HG03175 (cell line): ENCODE measurements at regions not wholly inside any gene's neighbourhood (a gene's known extent, or its start where the extent isn't known, plus 50 kb on each side); places are given as distances from the start of the nearest gene placed in this dataset.

Experiments used
- ATAC-seq: cut with Tn5 transposase; IDR thresholded peaks from one replicate; pipeline ENCODE4 v1.9.1; 2021; ENCODE audit warnings: mild to moderate bottlenecking, moderate library complexity; ENCODE audit not compliant: unreplicated experiment

GRCh38 chr13:62358646-62358932 lies 942.9 kb upstream of the PCDH20 start:
- ATAC-seq: no peak

GRCh38 chr13:62357887-62358645 lies 942.4 kb upstream of the PCDH20 start:
- peak; percentile 62 for ATAC-seq

- no peak for ATAC-seq
These were observed 941.3 kb upstream of the PCDH20 start for GRCh38 chr13:62356977-62357376.

DNA sequence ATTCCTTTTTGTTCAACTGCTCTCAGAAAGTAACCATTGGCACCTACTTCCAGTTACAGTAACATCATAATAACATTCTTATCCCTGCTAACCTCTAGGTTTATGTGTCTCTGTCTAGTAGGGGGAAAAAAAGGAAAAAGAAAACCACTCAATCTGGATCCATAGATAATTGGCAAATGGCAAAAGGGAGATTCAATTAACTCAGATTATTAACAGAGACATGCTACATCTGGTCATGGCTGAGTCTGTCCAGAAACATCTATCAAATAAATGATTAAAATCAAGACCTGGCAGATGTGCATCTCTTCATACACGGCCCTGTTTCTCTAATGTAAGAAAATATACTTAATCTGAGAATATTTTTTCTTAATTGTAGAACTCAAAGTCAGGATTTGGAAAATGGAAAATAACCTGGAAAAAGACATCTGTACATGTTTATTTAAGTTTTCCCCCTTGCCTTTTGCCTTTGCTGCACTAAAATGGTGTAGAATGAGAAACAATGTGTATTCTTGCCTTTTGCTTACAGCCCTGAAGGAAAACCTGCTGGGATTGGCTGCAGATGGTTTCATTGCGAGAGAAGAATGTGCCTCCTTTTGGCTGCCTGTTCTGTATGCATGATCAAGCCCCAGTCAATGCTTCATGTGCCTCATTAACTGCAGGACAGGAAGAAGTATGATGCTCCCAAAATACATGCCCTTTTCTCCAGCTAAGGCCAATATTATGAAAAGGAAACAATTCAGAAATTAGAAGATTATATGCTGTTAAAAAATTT lies 921.6 kb upstream of the PCDH20 start:
- ATAC-seq: no peak

DNA sequence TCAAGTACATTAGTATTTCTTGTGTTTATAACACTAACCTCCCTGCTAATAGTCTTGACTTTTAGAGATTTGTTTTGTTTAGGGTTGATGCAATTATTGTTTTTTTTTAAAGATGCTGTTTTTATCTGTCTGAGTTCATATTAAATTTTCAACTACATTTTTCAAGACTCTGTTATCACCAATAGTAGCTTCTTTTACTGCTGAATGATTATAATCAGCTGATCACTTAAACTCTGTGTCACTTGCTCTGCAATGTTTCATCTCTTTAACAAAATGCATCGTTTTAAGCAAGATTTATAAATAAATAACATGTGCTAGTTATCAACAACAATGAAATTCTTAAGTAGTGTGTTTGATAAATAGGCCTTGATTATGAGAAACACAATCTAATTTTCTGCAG lies 920.9 kb upstream of the PCDH20 start:
- ATAC-seq: no peak

- ATAC-seq: no peak
These were observed 917.8 kb upstream of the PCDH20 start for GRCh38 chr13:62333466-62333865.

DNA sequence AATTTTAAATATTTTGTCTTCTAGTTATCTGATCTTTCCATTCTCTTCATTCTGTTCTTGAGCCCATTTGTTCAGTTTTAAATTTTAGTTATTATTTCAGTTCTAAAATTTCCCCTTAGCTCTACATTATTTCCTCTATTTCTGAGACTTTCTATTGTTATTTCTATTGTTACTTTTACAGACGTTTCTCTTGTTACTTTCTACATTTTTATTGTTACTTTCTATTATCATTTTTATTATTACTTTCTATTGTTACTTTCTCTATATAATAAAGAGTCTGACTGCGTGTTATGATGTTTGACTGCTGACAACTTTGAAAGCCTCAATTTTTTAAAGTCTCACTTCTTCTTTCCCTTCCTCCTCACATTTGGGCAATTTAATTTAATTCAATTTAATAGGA lies 915.7 kb upstream of the PCDH20 start:
- no peak for ATAC-seq

DNA sequence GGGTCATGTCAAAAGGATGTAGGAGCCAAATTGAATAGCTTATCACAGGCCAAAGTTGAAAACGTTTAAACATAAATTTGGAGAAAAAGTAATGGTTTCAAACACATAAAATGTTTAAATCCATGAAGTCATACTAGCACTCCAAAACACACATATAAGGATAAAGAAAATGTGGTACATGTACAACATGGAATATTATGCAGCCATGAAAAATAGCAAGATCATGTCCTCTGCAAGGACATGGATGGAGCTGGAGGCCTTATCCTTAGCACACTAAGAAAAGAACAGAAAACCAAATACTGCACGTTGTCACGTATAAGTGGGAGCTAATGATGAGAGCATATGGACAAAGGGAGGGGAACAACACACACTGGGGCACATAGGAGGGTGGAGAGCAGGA lies 911.7 kb upstream of the PCDH20 start:
- ATAC-seq: no peak

DNA sequence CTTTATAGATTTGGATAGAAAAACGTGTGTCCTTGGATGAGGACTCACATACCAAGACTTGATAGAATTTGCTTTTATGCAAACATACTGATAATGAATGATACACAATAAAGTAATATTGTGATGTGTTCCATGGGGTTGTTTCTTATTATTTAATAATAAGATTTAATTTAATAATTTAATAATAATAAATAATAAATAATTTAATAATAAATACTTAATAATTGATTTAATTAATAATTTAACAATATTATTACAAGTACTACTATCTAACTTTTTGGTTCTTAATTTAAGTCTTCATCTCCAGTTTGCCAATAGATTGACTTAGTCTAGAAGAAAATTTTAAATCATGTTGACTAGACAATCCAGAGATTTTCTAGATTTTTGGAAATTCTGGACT lies 909.2 kb upstream of the PCDH20 start:
- no peak for ATAC-seq

GRCh38 chr13:62321895-62322294 lies 906.2 kb upstream of the PCDH20 start:
- ATAC-seq: no peak

GRCh38 chr13:62321139-62321538 lies 905.5 kb upstream of the PCDH20 start:
- ATAC-seq: no peak

- ATAC-seq: peak; percentile 71
These were observed 904.8 kb upstream of the PCDH20 start for GRCh38 chr13:62320129-62321108.

GRCh38 chr13:62309904-62310303 lies 894.3 kb upstream of the PCDH20 start:
- ATAC-seq: no peak

- ATAC-seq: peak; percentile 83
These were observed 890.1 kb upstream of the PCDH20 start for GRCh38 chr13:62305756-62306155.

GRCh38 chr13:62302341-62302740 lies 886.7 kb upstream of the PCDH20 start:
- ATAC-seq: no peak

GRCh38 chr13:62299988-62300387 lies 884.3 kb upstream of the PCDH20 start:
- no peak for ATAC-seq

DNA sequence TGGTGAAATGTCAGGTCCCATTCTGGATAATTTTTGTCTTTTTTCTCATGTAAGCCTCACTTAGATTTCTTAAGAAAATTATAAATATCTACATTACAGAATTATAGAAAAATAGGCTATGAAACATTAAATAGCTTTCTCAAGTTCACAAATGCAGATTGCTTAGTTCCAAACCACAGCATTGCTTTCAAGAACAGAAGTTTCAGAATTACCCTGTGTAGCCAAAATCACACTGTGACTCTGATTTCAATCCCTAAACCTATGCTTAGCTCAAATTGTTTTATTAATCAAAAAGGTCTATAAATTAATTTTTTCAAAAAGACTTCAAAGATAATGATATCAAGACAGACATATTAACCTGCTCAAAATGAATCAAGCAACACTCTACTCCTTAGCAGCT lies 881.2 kb upstream of the PCDH20 start:
- ATAC-seq: no peak

GRCh38 chr13:62294244-62294643 lies 878.6 kb upstream of the PCDH20 start:
- no peak for ATAC-seq

GRCh38 chr13:62292714-62293480 lies 877.2 kb upstream of the PCDH20 start:
- no peak for ATAC-seq

DNA sequence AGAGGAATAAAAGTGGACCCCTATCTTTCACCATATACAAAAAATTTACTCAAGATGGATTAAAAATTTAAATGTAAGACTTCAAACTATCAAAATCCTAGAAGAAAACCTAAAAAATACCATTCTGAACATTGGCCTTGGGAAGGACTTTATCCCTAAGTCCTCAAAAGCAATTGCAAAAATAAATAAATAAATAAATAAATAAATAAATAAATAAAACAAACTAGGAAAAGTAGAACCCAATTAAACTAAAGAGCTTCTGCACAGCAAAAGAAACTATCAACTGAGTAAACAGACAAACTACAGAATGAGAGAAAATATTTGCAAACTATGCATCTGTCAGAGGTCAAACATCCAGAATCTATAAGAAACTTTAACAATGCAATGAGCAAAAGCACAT lies 874.9 kb upstream of the PCDH20 start:
- ATAC-seq: no peak

DNA sequence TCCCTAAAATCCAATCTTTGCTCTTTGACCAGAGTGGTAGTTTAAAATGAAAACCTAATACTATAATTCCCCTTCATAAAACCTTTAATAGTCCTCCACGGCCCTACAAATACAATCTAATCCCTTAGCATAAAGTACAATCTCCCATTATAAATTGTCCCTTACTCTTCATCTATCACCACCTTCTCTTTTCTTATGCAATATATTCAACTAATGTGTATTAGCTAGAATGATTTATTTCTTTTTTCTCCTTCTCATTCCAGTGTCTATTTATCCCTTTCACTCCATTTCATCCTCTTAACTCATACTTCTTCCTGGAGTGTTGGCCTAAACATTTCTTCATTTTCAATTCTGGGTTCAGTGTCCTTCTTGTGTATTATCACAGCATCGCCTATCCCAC lies 872.1 kb upstream of the PCDH20 start:
- ATAC-seq: no peak
